ENCODE measurements at regions not wholly inside any gene's neighbourhood (a gene's known extent, or its start where the extent isn't known, plus 50 kb on each side); places are given as distances from the start of the nearest gene placed in this dataset.

GRCh38 chr22:34454598-34454997 lies 534.3 kb upstream of the LARGE1 start:
- DNase-seq: no peak

- DNase-seq: no peak
Observed at GRCh38 chr22:34462795-34463194, 542.5 kb upstream of the LARGE1 start.

GRCh38 chr22:34475886-34476285 lies 555.6 kb upstream of the LARGE1 start:
- no peak for DNase-seq

- DNase-seq: no peak
Observed at GRCh38 chr22:34476762-34477161, 556.5 kb upstream of the LARGE1 start.

GRCh38 chr22:34481090-34481489 lies 560.8 kb upstream of the LARGE1 start:
- no peak for DNase-seq

GRCh38 chr22:34486381-34486780 lies 566.1 kb upstream of the LARGE1 start:
- DNase-seq: no peak

- no peak for DNase-seq
Observed at GRCh38 chr22:34489861-34490260, 569.6 kb upstream of the LARGE1 start.

GRCh38 chr22:34490886-34491285 lies 570.6 kb upstream of the LARGE1 start:
- DNase-seq: no peak

- DNase-seq: no peak
Observed at GRCh38 chr22:34493486-34493885, 572.5 kb upstream of the ISX start.

- DNase-seq: no peak
Observed at GRCh38 chr22:34501366-34501965, 564.5 kb upstream of the ISX start.

GRCh38 chr22:34502821-34503220 lies 563.1 kb upstream of the ISX start:
- no peak for DNase-seq

- no peak for DNase-seq
Observed at GRCh38 chr22:34508797-34509196, 557.2 kb upstream of the ISX start.

GRCh38 chr22:34526681-34527080 lies 539.3 kb upstream of the ISX start:
- no peak for DNase-seq

- DNase-seq: no peak
Observed at GRCh38 chr22:34534101-34534500, 531.9 kb upstream of the ISX start.

GRCh38 chr22:34567367-34567766 lies 498.6 kb upstream of the ISX start:
- no peak for DNase-seq

- DNase-seq: no peak
Observed at GRCh38 chr22:34570408-34570807, 495.6 kb upstream of the ISX start.

- DNase-seq: no peak
Observed at GRCh38 chr22:34579519-34579918, 486.4 kb upstream of the ISX start.

- no peak for DNase-seq
Observed at GRCh38 chr22:34587357-34588356, 478.3 kb upstream of the ISX start.

GRCh38 chr22:34588871-34589545 lies 476.9 kb upstream of the ISX start:
- peak; percentile 14 for DNase-seq

- DNase-seq: no peak
Observed at GRCh38 chr22:34592123-34592740, 473.7 kb upstream of the ISX start.

- no peak for DNase-seq
Observed at GRCh38 chr22:34599567-34599966, 466.4 kb upstream of the ISX start.

- DNase-seq: no peak
Observed at GRCh38 chr22:34604312-34604711, 461.6 kb upstream of the ISX start.

- no peak for DNase-seq
Observed at GRCh38 chr22:34608106-34608505, 457.9 kb upstream of the ISX start.
